Mesothelial cell of epicardium (in vitro differentiated cells): ENCODE measurements at regions not wholly inside any gene's neighbourhood (a gene's known extent, or its start where the extent isn't known, plus 50 kb on each side); places are given as distances from the start of the nearest gene placed in this dataset.
"Not testable (repeated sequence)": the region's sequence is repeated elsewhere in the genome, so short reads cannot be mapped to it uniquely, and the experiment has no call there.

Experiments used
- DNase-seq, 2 experiments: peaks; one replicate each; pipeline ENCODE4 v3.0.0; 2021; ENCODE audit warnings: low spot score in 2 of 2; ENCODE audit not compliant: unreplicated experiment in 2 of 2
- H3K27ac Mint-ChIP-seq: 2 replicates; pipeline ENCODE4 v1.8.0; 2021; ENCODE audit warnings: mixed read lengths
- H3K27me3 Mint-ChIP-seq: 2 replicates; pipeline ENCODE4 v1.8.0; 2021; ENCODE audit warnings: low read depth, mixed read lengths
- H3K36me3 Mint-ChIP-seq: 2 replicates; pipeline ENCODE4 v1.8.0; 2021; ENCODE audit warnings: mixed read lengths
- H3K4me1 Mint-ChIP-seq: 2 replicates; pipeline ENCODE4 v1.8.0; 2021; ENCODE audit warnings: mixed read lengths
- H3K4me3 Mint-ChIP-seq: 2 replicates; pipeline ENCODE4 v1.8.0; 2021; ENCODE audit warnings: mild to moderate bottlenecking, moderate library complexity, mixed read lengths
- H3K9me3 Mint-ChIP-seq: 2 replicates; pipeline ENCODE4 v1.8.0; 2021; ENCODE audit warnings: mixed read lengths
- TF ChIP-seq, protein P1 (sequence below): fragments of 200-600 bp; sonication (generic); IDR thresholded peaks from one replicate; pipeline ENCODE4 v1.5.0; 2021; ENCODE audit warnings: antibody characterized with exemption; ENCODE audit not compliant: unreplicated experiment

GRCh38 chrX:52270453-52271116, 85.9 kb downstream of the MAGED4 start:
- TF ChIP-seq, protein P1, sequence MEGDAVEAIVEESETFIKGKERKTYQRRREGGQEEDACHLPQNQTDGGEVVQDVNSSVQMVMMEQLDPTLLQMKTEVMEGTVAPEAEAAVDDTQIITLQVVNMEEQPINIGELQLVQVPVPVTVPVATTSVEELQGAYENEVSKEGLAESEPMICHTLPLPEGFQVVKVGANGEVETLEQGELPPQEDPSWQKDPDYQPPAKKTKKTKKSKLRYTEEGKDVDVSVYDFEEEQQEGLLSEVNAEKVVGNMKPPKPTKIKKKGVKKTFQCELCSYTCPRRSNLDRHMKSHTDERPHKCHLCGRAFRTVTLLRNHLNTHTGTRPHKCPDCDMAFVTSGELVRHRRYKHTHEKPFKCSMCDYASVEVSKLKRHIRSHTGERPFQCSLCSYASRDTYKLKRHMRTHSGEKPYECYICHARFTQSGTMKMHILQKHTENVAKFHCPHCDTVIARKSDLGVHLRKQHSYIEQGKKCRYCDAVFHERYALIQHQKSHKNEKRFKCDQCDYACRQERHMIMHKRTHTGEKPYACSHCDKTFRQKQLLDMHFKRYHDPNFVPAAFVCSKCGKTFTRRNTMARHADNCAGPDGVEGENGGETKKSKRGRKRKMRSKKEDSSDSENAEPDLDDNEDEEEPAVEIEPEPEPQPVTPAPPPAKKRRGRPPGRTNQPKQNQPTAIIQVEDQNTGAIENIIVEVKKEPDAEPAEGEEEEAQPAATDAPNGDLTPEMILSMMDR, result no peak
- no peak overlapping the region for H3K27ac Mint-ChIP-seq
- DNase-seq, result no peak
- H3K9me3 Mint-ChIP-seq, result peaks cover 17% of the 10 kb centered on the region
- H3K4me3 Mint-ChIP-seq, result no peak overlapping the region
- H3K36me3 Mint-ChIP-seq, result no peaks in the 10 kb centered on the region
- peaks cover 3% of the 10 kb centered on the region for H3K27me3 Mint-ChIP-seq
- H3K4me1 Mint-ChIP-seq, result no peaks in the 10 kb centered on the region

GRCh38 chrX:52271206-52271605, 86.5 kb downstream of the MAGED4 start:
- no peak for DNase-seq
- H3K4me3 Mint-ChIP-seq, result no peak overlapping the region
- H3K4me1 Mint-ChIP-seq, result no peaks in the 10 kb centered on the region
- no peaks in the 10 kb centered on the region for H3K36me3 Mint-ChIP-seq
- no peak overlapping the region for H3K27ac Mint-ChIP-seq
- H3K27me3 Mint-ChIP-seq, result peaks cover 3% of the 10 kb centered on the region
- TF ChIP-seq, protein P1, result no peak
- peaks cover 17% of the 10 kb centered on the region for H3K9me3 Mint-ChIP-seq

DNA sequence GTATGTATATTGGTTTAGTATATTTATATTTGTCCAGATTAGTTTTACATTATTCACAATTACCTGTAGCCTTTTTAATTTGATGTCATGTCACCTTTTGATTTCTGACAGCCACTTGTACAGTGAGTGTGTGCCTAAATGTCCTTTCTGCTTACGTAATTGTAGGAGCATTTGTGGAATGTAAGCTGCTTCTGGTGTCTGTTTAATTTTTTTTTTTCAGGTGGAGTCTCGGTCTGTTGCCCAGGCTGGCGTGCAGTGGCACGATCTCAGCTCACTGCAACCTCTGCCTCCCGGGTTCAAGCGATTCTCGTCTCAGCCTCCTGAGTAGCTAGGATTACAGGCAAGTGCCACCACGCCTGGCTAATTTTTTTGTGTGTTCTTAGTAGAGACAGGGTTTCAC, 91.2 kb upstream of the XAGE2 start:
- Mint-ChIP-seq H3K9me3 (peaks cover 28% of the 10 kb centered on the region), H3K27ac (no peak overlapping the region), H3K36me3 (no peaks in the 10 kb centered on the region), H3K4me1 (no peaks in the 10 kb centered on the region), H3K4me3 (no peak overlapping the region), H3K27me3 (peaks cover 3% of the 10 kb centered on the region)
- no peak for DNase-seq
- TF ChIP-seq, protein P1, result no peak

- H3K27me3 Mint-ChIP-seq, result no peaks in the 10 kb centered on the region
- no peaks in the 10 kb centered on the region for H3K36me3 Mint-ChIP-seq
- H3K4me3 Mint-ChIP-seq, result no peak overlapping the region
- H3K4me1 Mint-ChIP-seq, result no peaks in the 10 kb centered on the region
- H3K27ac Mint-ChIP-seq, result no peak overlapping the region
- peaks cover 32% of the 10 kb centered on the region for H3K9me3 Mint-ChIP-seq
- no peak for DNase-seq
- TF ChIP-seq, protein P1, result no peak
These were observed 88.0 kb upstream of the XAGE2 start for GRCh38 chrX:52280812-52281211.

DNA sequence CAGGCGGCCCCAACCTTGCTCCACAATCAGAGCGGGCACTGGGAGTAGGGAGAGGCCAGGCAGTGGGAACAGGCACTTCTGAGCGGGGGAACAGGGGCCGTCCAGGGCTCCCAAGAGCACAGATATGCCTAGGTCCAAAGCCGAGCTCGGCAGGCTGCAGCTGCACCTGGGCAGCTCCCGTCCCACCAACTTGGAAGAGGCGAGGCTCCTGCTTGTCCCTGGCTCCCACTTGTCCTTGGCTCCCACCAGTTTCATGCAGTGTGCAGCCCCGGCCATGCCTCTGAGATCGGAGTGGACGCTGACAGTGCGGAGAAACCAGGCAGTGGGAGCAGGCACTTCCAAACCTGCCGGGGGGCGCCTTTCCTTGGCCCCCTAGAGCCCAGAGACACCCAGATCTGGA, 84.0 kb upstream of the XAGE2 start:
- Mint-ChIP-seq H3K27me3 (no peaks in the 10 kb centered on the region), H3K4me3 (no peak overlapping the region), H3K27ac (no peak overlapping the region), H3K36me3 (no peaks in the 10 kb centered on the region), H3K9me3 (peaks cover 37% of the 10 kb centered on the region), H3K4me1 (no peaks in the 10 kb centered on the region)
- TF ChIP-seq, protein P1, result no peak
- DNase-seq, result no peak

- not testable (repeated sequence) for H3K4me1 Mint-ChIP-seq, H3K4me3 Mint-ChIP-seq, H3K36me3 Mint-ChIP-seq, H3K27me3 Mint-ChIP-seq, H3K27ac Mint-ChIP-seq, DNase-seq
- H3K9me3 Mint-ChIP-seq, result peaks cover 19% of the 10 kb centered on the region
These were observed 69.9 kb upstream of the XAGE2 start for GRCh38 chrX:52298968-52299367.

DNA sequence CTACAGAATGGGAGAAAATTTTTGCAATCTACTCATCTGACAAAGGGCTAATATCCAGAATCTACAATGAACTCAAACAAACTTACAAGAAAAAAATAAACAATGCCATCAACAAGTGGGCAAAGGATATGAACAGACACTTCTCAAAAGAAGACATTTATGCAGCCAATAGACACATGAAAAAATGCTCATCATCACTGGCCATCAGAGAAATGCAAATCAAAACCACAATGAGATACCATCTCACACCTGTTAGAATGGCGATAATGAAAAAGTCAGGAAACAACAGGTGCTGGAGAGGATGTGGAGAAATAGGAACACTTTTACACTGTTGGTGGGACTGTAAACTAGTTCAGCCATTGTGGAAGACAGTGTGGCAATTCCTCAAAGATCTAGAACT, 60.3 kb upstream of the XAGE2 start:
- H3K36me3 Mint-ChIP-seq, DNase-seq, H3K4me3 Mint-ChIP-seq, H3K27ac Mint-ChIP-seq, H3K4me1 Mint-ChIP-seq, H3K27me3 Mint-ChIP-seq: not testable (repeated sequence)
- H3K9me3 Mint-ChIP-seq, result peaks cover 18% of the 10 kb centered on the region
